Muscle of back (tissue), 3 donors: ENCODE measurements at regions not wholly inside any gene's neighbourhood (a gene's known extent, or its start where the extent isn't known, plus 50 kb on each side); places are given as distances from the start of the nearest gene placed in this dataset.

Experiments used
- DNase-seq, 3 donors: peaks; one replicate each; pipeline versions ENCODE4 v3.0.0 to v3.0.0-alpha.2; 2013

DNA sequence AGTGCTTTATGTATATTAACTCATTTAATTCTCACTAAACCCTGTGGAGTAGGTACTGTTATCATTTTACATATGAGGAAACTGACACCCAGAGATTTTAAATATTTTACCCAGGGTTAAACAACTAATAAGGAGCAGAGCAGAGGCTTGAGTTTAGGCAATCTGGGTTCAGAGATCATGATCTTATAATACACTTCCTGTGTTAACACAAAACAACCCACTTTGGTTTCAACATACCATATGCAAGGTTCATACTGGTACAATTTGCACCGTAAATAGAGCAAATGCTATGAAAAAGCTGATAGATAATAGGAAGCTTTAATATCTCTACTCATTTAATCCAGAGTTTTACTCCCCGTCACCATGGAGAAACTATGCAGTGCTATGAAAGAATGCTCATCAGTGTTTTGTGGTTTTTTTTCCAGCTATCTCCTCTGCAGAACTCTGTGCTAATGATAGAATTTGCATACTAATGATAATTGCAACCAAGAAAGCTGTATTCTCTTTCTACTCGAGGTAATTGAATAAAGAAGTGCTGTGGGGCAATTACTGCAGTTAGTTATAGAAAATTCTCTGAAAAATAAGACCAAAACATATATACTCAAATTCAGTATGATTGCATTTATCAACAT is 138.8 kb upstream of the MAP9 start:
- DNase-seq: no peak

GRCh38 chr4:155514628-155515027 is 137.9 kb upstream of the MAP9 start:
- DNase-seq: no peak

- DNase-seq: peak in 1 of 3 donors; percentile 38
Measured at GRCh38 chr4:155512817-155513216, 136.1 kb upstream of the MAP9 start.

- DNase-seq: no peak
Measured at GRCh38 chr4:155512046-155512445, 135.3 kb upstream of the MAP9 start.

DNA sequence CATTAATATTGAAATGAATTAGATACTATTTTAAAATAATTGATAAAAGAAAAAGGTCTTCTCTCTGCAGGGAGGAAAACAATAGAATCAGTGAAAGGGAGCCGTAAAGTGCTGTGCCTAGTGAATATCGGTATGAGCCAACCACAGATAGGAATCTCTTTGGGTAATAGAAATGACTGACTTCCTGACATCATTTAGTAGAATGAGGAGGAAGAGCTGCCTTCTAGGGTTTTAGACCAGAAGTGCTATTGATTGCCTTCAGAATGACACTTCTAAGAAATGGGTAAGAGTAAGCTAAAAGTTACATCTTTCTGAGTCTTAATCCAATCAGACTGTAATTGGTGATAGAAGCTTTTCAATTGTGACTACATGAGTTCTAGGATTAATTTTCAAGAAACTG is 134.0 kb upstream of the MAP9 start:
- no peak for DNase-seq

DNA sequence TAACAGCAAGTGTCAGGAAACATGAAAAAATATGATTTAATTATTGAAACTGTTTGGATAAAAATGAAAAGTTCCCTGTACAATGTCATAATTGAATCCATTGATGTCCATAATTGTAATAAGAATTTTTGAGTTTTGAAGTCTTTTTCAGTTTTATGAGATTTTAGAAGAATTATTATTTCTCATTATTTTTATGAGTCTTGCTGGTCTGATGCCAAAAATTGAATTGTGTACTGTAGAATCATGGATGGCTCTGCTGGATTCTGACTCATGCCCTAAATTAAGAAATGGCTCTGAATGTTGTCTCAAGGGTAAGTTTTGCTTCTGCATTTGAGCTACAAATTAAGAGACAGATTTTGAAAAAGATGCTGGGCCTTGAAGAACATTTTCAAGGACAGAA is 132.8 kb upstream of the MAP9 start:
- DNase-seq: no peak

DNA sequence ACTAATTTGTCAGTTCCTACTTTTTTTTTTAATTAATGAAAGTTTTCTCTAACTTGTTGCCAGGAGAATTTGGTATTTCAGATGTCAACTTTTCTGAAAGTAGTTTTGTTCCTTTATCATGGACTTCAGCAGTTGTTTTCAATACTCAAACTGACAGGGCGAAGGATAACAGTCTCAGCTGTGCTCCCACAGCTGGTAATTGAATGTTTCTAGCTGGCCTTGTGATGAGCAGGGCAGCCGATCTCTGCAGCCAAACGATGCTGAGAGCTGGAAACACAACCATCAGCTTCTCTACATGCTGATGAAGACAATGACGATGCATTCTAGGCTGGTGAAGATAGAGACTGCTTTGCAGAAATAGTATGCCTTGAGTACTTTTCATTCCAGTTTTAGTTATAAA is 130.0 kb upstream of the MAP9 start:
- peak; percentile 17 to 59 (median 34) for DNase-seq

DNA sequence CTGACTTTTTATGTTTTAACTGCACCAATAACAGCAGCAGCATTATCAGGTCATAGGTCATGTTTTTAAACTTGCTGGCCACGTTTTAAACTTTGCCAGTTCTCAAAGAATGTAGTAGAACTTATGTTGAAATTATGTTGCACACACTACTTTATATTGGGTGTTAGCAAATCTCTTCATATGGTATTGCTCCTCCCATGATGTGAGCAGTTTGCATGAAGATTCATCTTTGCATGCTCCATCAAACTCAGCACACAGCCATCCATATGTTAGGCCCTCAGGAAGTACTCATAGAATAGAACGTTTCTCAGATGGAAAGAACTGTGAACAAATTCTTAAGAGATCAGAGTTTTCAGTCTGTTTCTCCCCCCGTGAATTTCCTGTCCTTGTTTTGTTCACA is 128.6 kb upstream of the MAP9 start:
- no peak for DNase-seq

DNA sequence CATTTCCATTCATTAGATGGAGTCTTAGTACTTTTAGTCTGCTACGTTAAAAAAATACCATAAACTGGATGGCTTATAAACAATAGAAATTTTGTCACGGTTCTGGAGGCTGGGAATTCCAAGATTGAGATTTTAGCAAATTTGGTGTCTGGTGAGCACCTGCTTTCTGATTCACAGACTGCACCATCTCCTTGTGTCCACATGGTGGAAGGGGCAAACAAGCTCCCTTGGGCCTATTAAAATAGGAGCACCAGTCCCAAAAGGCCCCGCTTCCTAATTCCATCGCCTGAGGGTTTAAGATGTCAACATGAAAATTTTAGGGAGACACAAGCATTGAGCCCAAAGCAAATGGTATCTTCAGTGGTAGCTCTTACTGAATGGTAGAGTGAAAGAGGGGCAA is 120.5 kb upstream of the MAP9 start:
- no peak for DNase-seq

- no peak for DNase-seq
Measured at GRCh38 chr4:155496294-155496626, 119.5 kb upstream of the MAP9 start.

GRCh38 chr4:155495572-155496293 is 119.0 kb upstream of the MAP9 start:
- no peak for DNase-seq

GRCh38 chr4:155494037-155494718 is 117.4 kb upstream of the MAP9 start:
- DNase-seq: no peak

GRCh38 chr4:155491336-155492120 is 114.8 kb upstream of the MAP9 start:
- DNase-seq: no peak

DNA sequence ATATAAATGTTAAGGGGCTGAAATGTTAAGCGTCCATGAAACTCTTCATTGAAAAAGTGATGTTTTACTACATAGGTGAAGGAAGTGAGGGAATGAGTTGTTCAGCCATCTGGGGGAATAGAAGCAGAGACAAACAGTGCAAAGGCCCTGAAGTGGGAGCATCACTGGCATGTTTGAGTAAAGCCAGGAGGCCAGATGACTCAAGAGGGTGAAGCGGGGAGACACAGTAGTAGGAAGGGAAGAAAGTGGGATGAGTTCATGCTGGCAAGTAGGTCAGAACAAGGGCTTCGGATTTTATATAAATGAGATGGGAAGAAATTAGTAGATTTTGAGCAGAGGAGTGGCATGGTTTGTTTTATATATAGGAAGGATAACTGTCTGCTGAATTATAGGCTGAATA is 112.5 kb upstream of the MAP9 start:
- no peak for DNase-seq

GRCh38 chr4:155488691-155489090 is 111.9 kb upstream of the MAP9 start:
- DNase-seq: no peak

GRCh38 chr4:155487210-155487609 is 110.4 kb upstream of the MAP9 start:
- no peak for DNase-seq

DNA sequence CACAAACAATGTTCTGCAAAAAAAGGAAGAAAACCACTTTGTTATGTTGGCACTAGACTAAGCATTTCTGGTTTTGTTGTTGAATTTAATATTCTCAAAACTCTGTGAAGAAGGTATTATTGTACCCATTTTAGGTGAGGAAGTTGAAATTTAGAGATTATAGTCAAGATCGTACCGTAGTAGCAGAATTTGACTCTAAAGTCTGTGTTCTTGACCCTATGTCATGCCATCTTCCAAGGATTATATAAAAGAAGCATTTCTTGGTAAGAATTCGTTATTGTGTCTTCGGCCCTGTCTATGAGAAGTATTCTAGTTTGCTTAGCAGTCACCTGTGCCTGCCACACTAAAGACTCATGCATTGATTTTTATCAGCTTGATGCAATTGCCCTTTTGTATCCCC is 104.4 kb upstream of the MAP9 start:
- no peak for DNase-seq

GRCh38 chr4:155479835-155480234 is 103.1 kb upstream of the MAP9 start:
- DNase-seq: no peak

GRCh38 chr4:155478336-155478835 is 101.6 kb upstream of the MAP9 start:
- no peak for DNase-seq

DNA sequence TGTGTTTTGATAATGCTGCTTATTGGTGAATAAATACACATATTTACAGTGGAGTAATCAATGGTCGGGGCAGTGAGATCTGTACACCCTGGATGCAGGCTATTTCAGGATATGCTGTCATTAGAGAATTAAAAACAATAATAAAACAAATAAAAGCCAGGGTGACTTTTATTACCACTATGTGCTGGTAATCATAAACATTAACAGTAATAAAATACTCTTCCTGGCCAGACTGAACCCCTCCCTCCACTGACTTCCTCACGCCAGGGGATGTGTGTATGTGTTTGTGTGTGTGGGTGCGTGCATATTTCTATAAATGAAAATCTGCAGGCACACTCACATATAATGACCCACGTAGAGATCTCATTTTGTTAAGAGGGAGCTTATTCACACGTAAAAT is 98.0 kb upstream of the MAP9 start:
- no peak for DNase-seq

- no peak for DNase-seq
Measured at GRCh38 chr4:155473420-155474095, 96.8 kb upstream of the MAP9 start.

DNA sequence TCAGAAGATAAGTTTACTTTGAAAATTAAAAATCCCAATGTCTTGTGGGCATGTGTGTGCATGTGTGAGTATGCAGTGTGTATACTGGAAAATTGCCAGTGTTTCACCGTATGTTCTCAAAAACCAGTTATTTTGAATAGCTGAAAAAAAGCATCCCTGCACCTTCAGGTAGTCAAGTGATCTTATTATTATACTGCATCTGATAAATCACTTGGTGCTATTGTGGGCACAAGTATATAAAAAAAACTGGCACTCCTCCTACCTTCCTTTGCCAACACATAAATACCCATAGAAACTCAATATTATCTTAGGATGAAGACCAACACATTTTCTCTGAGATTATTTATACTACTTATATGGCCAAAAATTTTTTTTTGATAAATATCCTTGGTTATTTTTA is 91.5 kb upstream of the MAP9 start:
- DNase-seq: no peak
